ENCODE measurements at regions not wholly inside any gene's neighbourhood (a gene's known extent, or its start where the extent isn't known, plus 50 kb on each side); places are given as distances from the start of the nearest gene placed in this dataset.

DNA sequence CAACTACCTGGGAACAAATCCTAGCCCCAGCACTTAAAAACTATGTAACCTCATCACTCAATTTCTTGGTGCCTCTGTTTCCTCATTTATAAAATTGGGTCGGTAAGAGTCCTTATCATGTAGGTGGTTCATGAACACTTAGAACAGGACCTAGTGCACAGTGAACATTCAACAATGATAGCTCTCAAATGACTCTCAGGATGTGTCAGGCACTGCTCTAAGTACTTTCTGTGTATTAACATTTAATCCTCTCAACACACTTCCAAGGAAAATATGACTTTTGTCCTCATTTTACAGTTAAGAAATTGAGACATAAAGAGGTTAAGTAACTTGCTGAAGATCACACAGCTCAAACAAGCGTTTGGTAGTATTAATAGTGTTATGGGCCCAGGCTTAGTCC lies 202.1 kb upstream of the KLF4 start (continued):
- TF ChIP-seq, protein P1, sequence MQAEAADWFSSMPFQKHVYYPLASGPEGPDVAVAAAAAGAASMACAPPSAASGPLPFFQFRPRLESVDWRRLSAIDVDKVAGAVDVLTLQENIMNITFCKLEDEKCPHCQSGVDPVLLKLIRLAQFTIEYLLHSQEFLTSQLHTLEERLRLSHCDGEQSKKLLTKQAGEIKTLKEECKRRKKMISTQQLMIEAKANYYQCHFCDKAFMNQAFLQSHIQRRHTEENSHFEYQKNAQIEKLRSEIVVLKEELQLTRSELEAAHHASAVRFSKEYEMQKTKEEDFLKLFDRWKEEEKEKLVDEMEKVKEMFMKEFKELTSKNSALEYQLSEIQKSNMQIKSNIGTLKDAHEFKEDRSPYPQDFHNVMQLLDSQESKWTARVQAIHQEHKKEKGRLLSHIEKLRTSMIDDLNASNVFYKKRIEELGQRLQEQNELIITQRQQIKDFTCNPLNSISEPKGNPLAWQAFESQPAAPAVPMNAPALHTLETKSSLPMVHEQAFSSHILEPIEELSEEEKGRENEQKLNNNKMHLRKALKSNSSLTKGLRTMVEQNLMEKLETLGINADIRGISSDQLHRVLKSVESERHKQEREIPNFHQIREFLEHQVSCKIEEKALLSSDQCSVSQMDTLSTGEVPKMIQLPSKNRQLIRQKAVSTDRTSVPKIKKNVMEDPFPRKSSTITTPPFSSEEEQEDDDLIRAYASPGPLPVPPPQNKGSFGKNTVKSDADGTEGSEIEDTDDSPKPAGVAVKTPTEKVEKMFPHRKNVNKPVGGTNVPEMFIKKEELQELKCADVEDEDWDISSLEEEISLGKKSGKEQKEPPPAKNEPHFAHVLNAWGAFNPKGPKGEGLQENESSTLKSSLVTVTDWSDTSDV (CRISPR knock-in tag; IDR thresholded peaks at IDR 0.05): no peak

DNA sequence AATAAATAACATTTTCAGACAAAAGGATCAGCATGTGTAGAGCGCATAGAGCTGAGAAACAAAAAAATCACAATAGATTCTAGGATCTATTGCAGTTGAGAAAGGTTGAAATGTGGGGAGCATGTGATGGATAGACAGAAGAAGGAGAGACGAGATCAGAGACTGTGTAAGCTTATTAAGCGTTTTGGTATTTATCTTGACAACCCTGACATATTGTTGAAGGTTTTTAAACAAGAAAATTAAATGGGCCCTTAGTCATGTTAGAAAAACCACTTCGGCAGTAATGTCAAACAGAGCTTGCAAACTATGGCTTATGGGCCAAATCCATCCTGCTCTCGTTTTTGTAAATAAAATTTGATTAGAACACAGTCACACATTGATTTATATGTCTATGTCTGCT lies 200.5 kb upstream of the KLF4 start:
- intact Hi-C loops (cut with micrococcal nuclease; ENCODE audit: unreplicated experiment) (no loop called here), in situ Hi-C loops (cut with HindIII; ENCODE audit: extremely low pct_ligation_motif_present, low pct_unique_long_range_greater_than_20kb) (no loop called here)
- Histone ChIP-seq H3K27ac (ENCODE audit: extremely low read length, insufficient read depth, low read length) (no peak overlapping the region), H3K4me2 (ENCODE audit: low read depth, low read length) (no peak overlapping the region), H3K4me1 (ENCODE audit: insufficient read depth, low read length) (no peaks in the 10 kb centered on the region), H3K9me3 (ENCODE audit: low read length) (no peaks in the 10 kb centered on the region), H2AFZ (ENCODE audit: low read length) (no peak overlapping the region), H3K36me3 (replicated peaks in 1 of 2; ENCODE audit: control insufficient read depth in 1 of 2, insufficient read depth in 2 of 2, low read length in 2 of 2) (no peaks in the 10 kb centered on the region), H3K27me3 (ENCODE audit: control insufficient read depth in 1 of 2, insufficient read depth in 2 of 2, low read length in 2 of 2) (no peaks in the 10 kb centered on the region), H3K4me3 (replicated peaks in 1 of 3; ENCODE audit: insufficient read depth in 1 of 3, low read depth in 2 of 3, low read length in 3 of 3) (no peak overlapping the region), H3K79me2 (ENCODE audit: insufficient read depth, low read length) (no peaks in the 10 kb centered on the region), H3K9ac (ENCODE audit: insufficient read depth, low read depth, low read length) (no peak overlapping the region), H4K20me1 (ENCODE audit: insufficient read depth, low read length) (no peaks in the 10 kb centered on the region)
- 1% methylated on average over 5 of the region's 5 CpGs for WGBS (ENCODE audit: low lambda C conversion rate)
- ATAC-seq (no peak), DNase-seq (ENCODE audit: low spot score) (no peak), FAIRE-seq (no peak)
- ChIA-PET POLR2A (no interaction called here), CTCF (ENCODE audit: low intra/inter-chr PET ratio, low total read pairs) (no interaction called here)
- BruUV-seq (replicated peaks): no TSS peak
- TF ChIP-seq, protein P2, sequence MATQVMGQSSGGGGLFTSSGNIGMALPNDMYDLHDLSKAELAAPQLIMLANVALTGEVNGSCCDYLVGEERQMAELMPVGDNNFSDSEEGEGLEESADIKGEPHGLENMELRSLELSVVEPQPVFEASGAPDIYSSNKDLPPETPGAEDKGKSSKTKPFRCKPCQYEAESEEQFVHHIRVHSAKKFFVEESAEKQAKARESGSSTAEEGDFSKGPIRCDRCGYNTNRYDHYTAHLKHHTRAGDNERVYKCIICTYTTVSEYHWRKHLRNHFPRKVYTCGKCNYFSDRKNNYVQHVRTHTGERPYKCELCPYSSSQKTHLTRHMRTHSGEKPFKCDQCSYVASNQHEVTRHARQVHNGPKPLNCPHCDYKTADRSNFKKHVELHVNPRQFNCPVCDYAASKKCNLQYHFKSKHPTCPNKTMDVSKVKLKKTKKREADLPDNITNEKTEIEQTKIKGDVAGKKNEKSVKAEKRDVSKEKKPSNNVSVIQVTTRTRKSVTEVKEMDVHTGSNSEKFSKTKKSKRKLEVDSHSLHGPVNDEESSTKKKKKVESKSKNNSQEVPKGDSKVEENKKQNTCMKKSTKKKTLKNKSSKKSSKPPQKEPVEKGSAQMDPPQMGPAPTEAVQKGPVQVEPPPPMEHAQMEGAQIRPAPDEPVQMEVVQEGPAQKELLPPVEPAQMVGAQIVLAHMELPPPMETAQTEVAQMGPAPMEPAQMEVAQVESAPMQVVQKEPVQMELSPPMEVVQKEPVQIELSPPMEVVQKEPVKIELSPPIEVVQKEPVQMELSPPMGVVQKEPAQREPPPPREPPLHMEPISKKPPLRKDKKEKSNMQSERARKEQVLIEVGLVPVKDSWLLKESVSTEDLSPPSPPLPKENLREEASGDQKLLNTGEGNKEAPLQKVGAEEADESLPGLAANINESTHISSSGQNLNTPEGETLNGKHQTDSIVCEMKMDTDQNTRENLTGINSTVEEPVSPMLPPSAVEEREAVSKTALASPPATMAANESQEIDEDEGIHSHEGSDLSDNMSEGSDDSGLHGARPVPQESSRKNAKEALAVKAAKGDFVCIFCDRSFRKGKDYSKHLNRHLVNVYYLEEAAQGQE (IDR thresholded peaks at IDR 0.05; ENCODE audit: borderline replicate concordance in 1 of 2, low read depth in 1 of 2, low read length in 2 of 2): no peak
- TF ChIP-seq, protein P3, sequence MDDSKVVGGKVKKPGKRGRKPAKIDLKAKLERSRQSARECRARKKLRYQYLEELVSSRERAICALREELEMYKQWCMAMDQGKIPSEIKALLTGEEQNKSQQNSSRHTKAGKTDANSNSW (CRISPR knock-in tag; IDR thresholded peaks at IDR 0.05; ENCODE audit: borderline replicate concordance): no peak
- TF ChIP-seq CBFB (CRISPR knock-in tag; IDR thresholded peaks at IDR 0.05): no peak
- TF ChIP-seq ZNF747 (CRISPR knock-in tag; IDR thresholded peaks at IDR 0.05; ENCODE audit: borderline replicate concordance): no peak
- TF ChIP-seq MTF2 (CRISPR knock-in tag; IDR thresholded peaks at IDR 0.05; ENCODE audit: borderline replicate concordance): no peak
- no peak for TF ChIP-seq ZNF607 (CRISPR knock-in tag; IDR thresholded peaks at IDR 0.05; ENCODE audit: borderline replicate concordance)
- no peak for TF ChIP-seq GATAD1 (CRISPR knock-in tag; IDR thresholded peaks at IDR 0.05)
- TF ChIP-seq NFYC (CRISPR knock-in tag; IDR thresholded peaks at IDR 0.05): no peak
- TF ChIP-seq U2AF1 (optimal IDR thresholded peaks at IDR 0.05; ENCODE audit: low read depth, low read length): no peak
- TF ChIP-seq HNRNPK (IDR thresholded peaks at IDR 0.05; ENCODE audit: low read depth, low read length, poor library complexity, severe bottlenecking): no peak
- TF ChIP-seq, protein P4, sequence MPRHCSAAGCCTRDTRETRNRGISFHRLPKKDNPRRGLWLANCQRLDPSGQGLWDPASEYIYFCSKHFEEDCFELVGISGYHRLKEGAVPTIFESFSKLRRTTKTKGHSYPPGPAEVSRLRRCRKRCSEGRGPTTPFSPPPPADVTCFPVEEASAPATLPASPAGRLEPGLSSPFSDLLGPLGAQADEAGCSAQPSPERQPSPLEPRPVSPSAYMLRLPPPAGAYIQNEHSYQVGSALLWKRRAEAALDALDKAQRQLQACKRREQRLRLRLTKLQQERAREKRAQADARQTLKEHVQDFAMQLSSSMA (CRISPR knock-in tag; IDR thresholded peaks at IDR 0.05): no peak
- no peak for TF ChIP-seq KDM6A (CRISPR knock-in tag; IDR thresholded peaks at IDR 0.05; ENCODE audit: low read depth)
- no peak for TF ChIP-seq IKZF1 (IDR thresholded peaks at IDR 0.05)
- no peak for TF ChIP-seq ZNF431 (CRISPR knock-in tag; IDR thresholded peaks at IDR 0.05; ENCODE audit: borderline replicate concordance, low read depth)
- TF ChIP-seq RBFOX2 (IDR thresholded peaks at IDR 0.05; ENCODE audit: low read depth, low read length): no peak
- no peak for TF ChIP-seq PLRG1 (conservative IDR thresholded peaks at IDR 0.05)
- no peak for TF ChIP-seq GZF1 (CRISPR knock-in tag; IDR thresholded peaks at IDR 0.05)
- no peak for TF ChIP-seq ZNF274 (CRISPR knock-in tag; IDR thresholded peaks at IDR 0.05)

Data from HepG2 (cell line).